H9 (cell line): ENCODE measurements at regions not wholly inside any gene's neighbourhood (a gene's known extent, or its start where the extent isn't known, plus 50 kb on each side); places are given as distances from the start of the nearest gene placed in this dataset.

Source experiments
- DNase-seq: peaks from one replicate; pipeline ENCODE4 v3.0.0-alpha.2; 2017
- H2AFZ ChIP-seq: one replicate; pipeline ENCODE4 v1.6.1; 2013; ENCODE audit warnings: mild to moderate bottlenecking, low read length, control low read depth, moderate library complexity
- H2AK5ac ChIP-seq: 2 replicates; pipeline ENCODE4 v1.6.1; 2013; ENCODE audit warnings: low read length, control low read depth, mixed read lengths; ENCODE audit not compliant: insufficient read length
- H2BK120ac ChIP-seq: one replicate; pipeline ENCODE4 v1.6.1; 2013; ENCODE audit warnings: low read depth, mild to moderate bottlenecking, low read length, control low read depth, inconsistent platforms; ENCODE audit not compliant: poor library complexity, severe bottlenecking
- H2BK12ac ChIP-seq: 2 replicates; pipeline ENCODE4 v1.6.1; 2013; ENCODE audit warnings: low read length, control low read depth, mixed read lengths, low read depth; ENCODE audit not compliant: insufficient read length
- H2BK15ac ChIP-seq: 2 replicates; pipeline ENCODE4 v1.6.1; 2013; ENCODE audit warnings: low read depth, low read length, control low read depth
- H2BK20ac ChIP-seq: one replicate; pipeline ENCODE4 v1.6.1; 2013; ENCODE audit warnings: low read depth, mild to moderate bottlenecking, low read length, control low read depth, inconsistent platforms; ENCODE audit not compliant: poor library complexity, severe bottlenecking
- H2BK5ac ChIP-seq: 2 replicates; pipeline ENCODE4 v1.6.1; 2013; ENCODE audit warnings: low read length, control low read depth, mixed read lengths; ENCODE audit not compliant: insufficient read length
- H3K14ac ChIP-seq: 2 replicates; pipeline ENCODE4 v1.6.1; 2013; ENCODE audit warnings: low read length, control low read depth; ENCODE audit not compliant: insufficient read depth
- H3K18ac ChIP-seq: 2 replicates; pipeline ENCODE4 v1.6.1; 2013; ENCODE audit warnings: low read depth, mild to moderate bottlenecking, mixed read lengths, low read length, control low read depth; ENCODE audit not compliant: insufficient read length
- H3K23ac ChIP-seq: 2 replicates; pipeline ENCODE4 v1.6.1; 2013; ENCODE audit warnings: low read length, control low read depth, mixed read lengths, low read depth; ENCODE audit not compliant: insufficient read length
- H3K23me2 ChIP-seq: 2 replicates; pipeline ENCODE4 v1.6.1; 2013; ENCODE audit warnings: low read depth, mild to moderate bottlenecking, mixed read lengths, low read length, control low read depth; ENCODE audit not compliant: insufficient read length, poor library complexity, severe bottlenecking
- H3K27ac ChIP-seq: 2 replicates; pipeline ENCODE4 v1.5.1; 2013; ENCODE audit warnings: low read length, control low read depth, mixed read lengths, low read depth; ENCODE audit not compliant: insufficient read length
- H3K27me3 ChIP-seq: 2 replicates; pipeline ENCODE4 v1.6.1; 2013; ENCODE audit warnings: low read length, control low read depth, inconsistent platforms; ENCODE audit not compliant: insufficient read depth
- H3K4ac ChIP-seq: 2 replicates; pipeline ENCODE4 v1.6.1; 2013; ENCODE audit warnings: low read depth, mild to moderate bottlenecking, control low read depth, inconsistent platforms, low read length, moderate library complexity
- H3K4me1 ChIP-seq: 2 replicates; pipeline ENCODE4 v1.6.1; 2013; ENCODE audit warnings: low read length, control low read depth, inconsistent platforms; ENCODE audit not compliant: insufficient read depth
- H3K4me2 ChIP-seq: 2 replicates; pipeline ENCODE4 v1.6.1; 2013; ENCODE audit warnings: low read length, control low read depth, mixed read lengths; ENCODE audit not compliant: insufficient read length, insufficient read depth
- H3K56ac ChIP-seq: 2 replicates; pipeline ENCODE4 v1.6.1; 2013; ENCODE audit warnings: low read depth, mild to moderate bottlenecking, mixed read lengths, low read length, control low read depth; ENCODE audit not compliant: insufficient read length
- H3K79me1 ChIP-seq: 2 replicates; pipeline ENCODE4 v1.6.1; 2013; ENCODE audit warnings: low read depth, mild to moderate bottlenecking, moderate library complexity, low read length, control low read depth, inconsistent platforms; ENCODE audit not compliant: insufficient read depth, poor library complexity, severe bottlenecking
- H3K79me2 ChIP-seq: 2 replicates; pipeline ENCODE4 v1.6.1; 2013; ENCODE audit warnings: low read length, control low read depth, inconsistent platforms; ENCODE audit not compliant: insufficient read depth
- H3K9ac ChIP-seq: 2 replicates; pipeline ENCODE4 v1.6.1; 2013; ENCODE audit warnings: low read length, control low read depth, mixed read lengths; ENCODE audit not compliant: insufficient read length; ENCODE audit errors: extremely low read depth
- H3K9me3 ChIP-seq: one replicate; pipeline ENCODE4 v1.6.1; 2013; ENCODE audit warnings: low read depth, low read length, inconsistent platforms; ENCODE audit not compliant: control insufficient read depth
- H3T11ph ChIP-seq: one replicate; pipeline ENCODE4 v1.6.1; 2013; ENCODE audit warnings: mild to moderate bottlenecking, low read length, control low read depth, inconsistent platforms
- H4K20me1 ChIP-seq: one replicate; pipeline ENCODE4 v1.6.1; 2013; ENCODE audit not compliant: control insufficient read depth, insufficient read length, insufficient read depth
- H4K5ac ChIP-seq: 2 replicates; pipeline ENCODE4 v1.6.1; 2013; ENCODE audit warnings: low read depth, mild to moderate bottlenecking, mixed read lengths, low read length, control low read depth; ENCODE audit not compliant: insufficient read length
- H4K8ac ChIP-seq: replicated peaks from 2 replicates; pipeline ENCODE4 v1.6.1; 2013; ENCODE audit warnings: low read length, control low read depth, mixed read lengths, low read depth; ENCODE audit not compliant: insufficient read length
- H4K91ac ChIP-seq: 2 replicates; pipeline ENCODE4 v1.6.1; 2013; ENCODE audit warnings: low read depth, mild to moderate bottlenecking, moderate library complexity, mixed read lengths, low read length, control low read depth; ENCODE audit not compliant: insufficient read length
- H3K27ac Mint-ChIP-seq, 3 experiments: 2 replicates in 2 of 3; 3 replicates in 1 of 3; pipeline ENCODE4 v1.8.0; 2020 to 2021; ENCODE audit warnings: mixed read lengths in 3 of 3, mild to moderate bottlenecking in 1 of 3, moderate library complexity in 1 of 3
- H3K27me3 Mint-ChIP-seq: 2 replicates; pipeline ENCODE4 v1.8.0; 2021; ENCODE audit warnings: low read depth, mild to moderate bottlenecking, moderate library complexity, mixed read lengths
- H3K36me3 Mint-ChIP-seq, 3 experiments: 2 replicates in 2 of 3; 3 replicates in 1 of 3; pipeline ENCODE4 v1.8.0; 2020 to 2021; ENCODE audit warnings: low read depth in 3 of 3, mixed read lengths in 3 of 3; ENCODE audit not compliant: insufficient read depth in 1 of 3
- H3K4me1 Mint-ChIP-seq, 2 experiments: 2 replicates each; pipeline ENCODE4 v1.8.0; 2020; ENCODE audit warnings: mixed read lengths in 2 of 2
- H3K4me3 Mint-ChIP-seq, 2 experiments: 2 replicates in 1 of 2; 3 replicates in 1 of 2; pipeline ENCODE4 v1.8.0; 2020 to 2021; ENCODE audit warnings: mild to moderate bottlenecking in 2 of 2, mixed read lengths in 2 of 2, moderate library complexity in 1 of 2
- H3K9me3 Mint-ChIP-seq, 2 experiments: 2 replicates in 1 of 2; 3 replicates in 1 of 2; pipeline ENCODE4 v1.8.0; 2020; ENCODE audit warnings: mild to moderate bottlenecking in 2 of 2, mixed read lengths in 2 of 2, moderate library complexity in 1 of 2
- CTCF ChIP-seq: fragments of 200-600 bp; sonication (generic); conservative IDR thresholded peaks from 3 replicates; pipeline ENCODE4 v1.8.0; 2021; ENCODE audit warnings: antibody characterized with exemption, mild to moderate bottlenecking
- WGBS: extraction: QIAGEN DNeasy Blood & Tissue Kit; methylation state at CpG from one replicate; pipeline ENCODE4 v1.1.7; 2013; ENCODE audit warnings: missing lambda C conversion rate, low lambda C conversion rate, mixed read lengths; ENCODE audit not compliant: insufficient read length; ENCODE audit errors: extremely low coverage; 5-methylcytosine and 5-hydroxymethylcytosine counted together

- Histone ChIP-seq H4K20me1 (no peaks in the 10 kb centered on the region), H2BK120ac (no peak overlapping the region), H3K79me2 (no peaks in the 10 kb centered on the region), H4K91ac (no peak overlapping the region), H2BK5ac (no peak overlapping the region), H3K4ac (no peak overlapping the region), H3K27me3 (no peaks in the 10 kb centered on the region), H3K14ac (no peak overlapping the region), H3K27ac (no peak overlapping the region), H3K23ac (no peak overlapping the region), H4K5ac (no peak overlapping the region), H3K18ac (no peak overlapping the region), H3K79me1 (no peaks in the 10 kb centered on the region), H2BK15ac (no peak overlapping the region), H4K8ac (no peak overlapping the region), H2BK20ac (no peak overlapping the region), H3T11ph (no peak overlapping the region), H3K9ac (no peak overlapping the region), H3K4me2 (no peak overlapping the region), H2AFZ (no peak overlapping the region), H2AK5ac (no peak overlapping the region), H2BK12ac (no peak overlapping the region), H3K56ac (no peak overlapping the region), H3K23me2 (no peaks in the 10 kb centered on the region), H3K4me1 (no peaks in the 10 kb centered on the region), H3K9me3 (no peaks in the 10 kb centered on the region)
- DNase-seq = no peak
- Mint-ChIP-seq H3K36me3 (peaks cover 0 to 10% (median 0%) of the 10 kb centered on the region in 3 experiments; a peak in 3 of 7 replicates), H3K9me3 (peaks cover 10 to 13% of the 10 kb centered on the region in 2 experiments; a peak in 4 of 5 replicates), H3K27me3 (no peaks in the 10 kb centered on the region), H3K4me3 (no peak overlapping the region), H3K27ac (no peak overlapping the region), H3K4me1 (no peaks in the 10 kb centered on the region)
- TF ChIP-seq CTCF = no peak
- WGBS = no CpG with 5 or more reads among the region's 2 CpGs
These were observed 321.2 kb upstream of the TMTC1 start for GRCh38 chr12:30104971-30105370.
